GM12892 (cell line): ENCODE measurements at regions not wholly inside any gene's neighbourhood (a gene's known extent, or its start where the extent isn't known, plus 50 kb on each side); places are given as distances from the start of the nearest gene placed in this dataset.

Experiments
- POLR2A ChIP-seq: IDR thresholded peaks from 2 replicates; pipeline ENCODE4 v1.6.1; 2011; ENCODE audit warnings: low read depth, low read length, control low read depth
- POLR2AphosphoS5 ChIP-seq: IDR thresholded peaks from 2 replicates; pipeline ENCODE4 v1.6.1; 2011; ENCODE audit warnings: low read depth, low read length, control low read depth

GRCh38 chr14:42624980-42625761 lies 1018.5 kb downstream of the LRFN5 start:
- TF ChIP-seq POLR2A (no peak), POLR2AphosphoS5 (no peak)
